Neural cell (in vitro differentiated cells): ENCODE measurements at regions not wholly inside any gene's neighbourhood (a gene's known extent, or its start where the extent isn't known, plus 50 kb on each side); places are given as distances from the start of the nearest gene placed in this dataset.

Experiments
- H2AFZ ChIP-seq: fragments of 200-600, 300-800 bp; sonication (generic), shearing (Covaris generic); 2 replicates; pipeline ENCODE4 v1.6.0; 2014; ENCODE audit warnings: low read depth, mild to moderate bottlenecking, antibody characterized with exemption, low read length, moderate library complexity
- H3F3A ChIP-seq: fragments of 200-600 bp; shearing (Covaris generic); 2 replicates; pipeline ENCODE4 v1.6.1; 2016; ENCODE audit warnings: mild to moderate bottlenecking, moderate library complexity, mixed read lengths, antibody characterized with exemption, low read length; ENCODE audit not compliant: insufficient read depth, poor library complexity, severe bottlenecking
- H3K27ac ChIP-seq: fragments of 200-600, 300-800 bp; sonication (generic), shearing (Covaris generic); 2 replicates; pipeline ENCODE4 v1.5.1; 2014; ENCODE audit warnings: mild to moderate bottlenecking, low read length, moderate library complexity
- H3K27me3 ChIP-seq: fragments of 300-800, 200-600 bp; sonication (generic), shearing (Covaris generic); 2 replicates; pipeline ENCODE4 v1.6.0; 2014; ENCODE audit warnings: mild to moderate bottlenecking, low read depth, low read length, moderate library complexity; ENCODE audit not compliant: insufficient read depth
- H3K36me3 ChIP-seq: fragments of 300-800, 200-600 bp; sonication (generic), shearing (Covaris generic); 2 replicates; pipeline ENCODE4 v1.5.1; 2014; ENCODE audit warnings: mild to moderate bottlenecking, antibody characterized with exemption, low read length, moderate library complexity; ENCODE audit not compliant: insufficient read depth
- H3K4me2 ChIP-seq: fragments of 300-800, 200-600 bp; sonication (generic), shearing (Covaris generic); 2 replicates; pipeline ENCODE4 v1.6.0; 2014; ENCODE audit warnings: mild to moderate bottlenecking, low read length
- H3K4me3 ChIP-seq: fragments of 300-800, 200-600 bp; sonication (generic), shearing (Covaris generic); 2 replicates; pipeline ENCODE4 v1.5.1; 2014; ENCODE audit warnings: mild to moderate bottlenecking, low read length, moderate library complexity
- H3K79me2 ChIP-seq: fragments of 200-600 bp; shearing (Covaris generic); replicated peaks from 2 replicates; pipeline ENCODE4 v1.6.0; 2014; ENCODE audit warnings: mild to moderate bottlenecking, low read length, moderate library complexity; ENCODE audit not compliant: insufficient read depth
- H3K9ac ChIP-seq: fragments of 300-800, 200-600 bp; sonication (generic), shearing (Covaris generic); 2 replicates; pipeline ENCODE4 v1.6.1; 2016; ENCODE audit warnings: mild to moderate bottlenecking, low read length, mixed read lengths
- H3K9me2 ChIP-seq: fragments of 200-600 bp; shearing (Covaris generic); 2 replicates; pipeline ENCODE4 v1.6.1; 2016; ENCODE audit warnings: mild to moderate bottlenecking, low read length, mixed read lengths; ENCODE audit not compliant: insufficient read depth
- H3K9me3 ChIP-seq: fragments of 200-600, 300-800 bp; sonication (generic), shearing (Covaris generic); 2 replicates; pipeline ENCODE4 v1.6.1; 2016; ENCODE audit warnings: mild to moderate bottlenecking, mixed run types, low read length, moderate library complexity, mixed read lengths
- H4K20me1 ChIP-seq: fragments of 200-600 bp; shearing (Covaris generic); 2 replicates; pipeline ENCODE4 v1.6.1; 2016; ENCODE audit warnings: mild to moderate bottlenecking, mixed run types; ENCODE audit not compliant: insufficient read depth
- CTCF ChIP-seq: fragments of 450-650 bp; IDR thresholded peaks from 2 replicates; pipeline ENCODE4 v1.5.1; 2014; ENCODE audit warnings: antibody characterized with exemption, mild to moderate bottlenecking, moderate library complexity; ENCODE audit not compliant: poor library complexity, severe bottlenecking
- EP300 ChIP-seq: fragments of 450-650 bp; conservative IDR thresholded peaks from 2 replicates; pipeline ENCODE4 v1.6.1; 2014; ENCODE audit warnings: antibody characterized with exemption, mild to moderate bottlenecking, moderate library complexity; ENCODE audit not compliant: poor library complexity, severe bottlenecking
- EZH2 ChIP-seq: fragments of 200-600, 300-800 bp; shearing (Covaris generic), sonication (generic); IDR thresholded peaks from 2 replicates; pipeline ENCODE4 v1.6.1; 2014; ENCODE audit warnings: antibody characterized with exemption, low read length, borderline replicate concordance, mild to moderate bottlenecking; ENCODE audit not compliant: insufficient read depth, poor library complexity, severe bottlenecking
- MXI1 ChIP-seq: fragments of 450-650 bp; conservative IDR thresholded peaks from 2 replicates; pipeline ENCODE4 v1.6.1; 2014; ENCODE audit warnings: antibody characterized with exemption, mild to moderate bottlenecking; ENCODE audit not compliant: poor library complexity, severe bottlenecking
- POLR2AphosphoS5 ChIP-seq: IDR thresholded peaks from 2 replicates; pipeline ENCODE4 v1.6.1; 2012
- RAD21 ChIP-seq: fragments of 450-650 bp; conservative IDR thresholded peaks from 2 replicates; pipeline ENCODE4 v1.6.1; 2014; ENCODE audit warnings: antibody characterized with exemption, mild to moderate bottlenecking, moderate library complexity
- REST ChIP-seq: IDR thresholded peaks from 2 replicates; pipeline ENCODE4 v1.6.1; 2012; ENCODE audit warnings: borderline replicate concordance
- SMC3 ChIP-seq: fragments of 450-650 bp; conservative IDR thresholded peaks from 2 replicates; pipeline ENCODE4 v1.6.1; 2014; ENCODE audit warnings: antibody characterized with exemption, mild to moderate bottlenecking, moderate library complexity; ENCODE audit not compliant: poor library complexity
- TAF1 ChIP-seq: IDR thresholded peaks from 2 replicates; pipeline ENCODE4 v1.6.1; 2012; ENCODE audit warnings: low read depth

- no peaks in the 10 kb centered on the region for H3K9me2 ChIP-seq
- no peaks in the 10 kb centered on the region for H4K20me1 ChIP-seq
- TF ChIP-seq RAD21 = no peak
- no peak for TF ChIP-seq EZH2
- TF ChIP-seq EP300 = no peak
- no peak for TF ChIP-seq SMC3
- H3K79me2 ChIP-seq = no peaks in the 10 kb centered on the region
- no peak overlapping the region for H2AFZ ChIP-seq
- peak overlapping the region; percentile 1 for H3K4me2 ChIP-seq
- no peaks in the 10 kb centered on the region for H3K27me3 ChIP-seq
- H3K36me3 ChIP-seq = no peaks in the 10 kb centered on the region
- no peaks in the 10 kb centered on the region for H3F3A ChIP-seq
- H3K9me3 ChIP-seq = no peaks in the 10 kb centered on the region
- peak overlapping the region; percentile 63 for H3K27ac ChIP-seq
- H3K9ac ChIP-seq = peak overlapping the region; percentile 24
- peak overlapping the region; percentile 16 for H3K4me3 ChIP-seq
Observed at GRCh38 chr4:152161676-152162330, 374.1 kb downstream of the FBXW7 start.

GRCh38 chr4:152160225-152160800 lies 375.6 kb downstream of the FBXW7 start:
- Histone ChIP-seq H3K27ac (no peak overlapping the region), H3K79me2 (no peaks in the 10 kb centered on the region), H3K9ac (no peak overlapping the region), H2AFZ (no peak overlapping the region), H3F3A (no peaks in the 10 kb centered on the region), H3K9me3 (no peaks in the 10 kb centered on the region), H3K27me3 (no peaks in the 10 kb centered on the region), H3K4me2 (no peak overlapping the region), H3K36me3 (no peaks in the 10 kb centered on the region), H4K20me1 (no peaks in the 10 kb centered on the region), H3K9me2 (no peaks in the 10 kb centered on the region), H3K4me3 (no peak overlapping the region)
- TF ChIP-seq CTCF (no peak), RAD21 (no peak), EZH2 (no peak), REST (no peak), TAF1 (no peak), SMC3 (no peak), MXI1 (no peak), EP300 (no peak), POLR2AphosphoS5 (no peak)
